SK-N-SH treated with all-trans-retinoic acid at 6 μM for 48 hours (cell line): ENCODE measurements at regions not wholly inside any gene's neighbourhood (a gene's known extent, or its start where the extent isn't known, plus 50 kb on each side); places are given as distances from the start of the nearest gene placed in this dataset.

Experiments
- ATAC-seq: fragments of 200-7000 bp; cut with Tn5 transposase; 3 replicates; pipeline ENCODE4 v1.9.1; 2020; ENCODE audit warnings: mild to moderate bottlenecking, moderate library complexity
- ARNTL ChIP-seq: fragments of 450-650 bp; formaldehyde crosslinking; IDR thresholded peaks from 2 replicates; pipeline ENCODE4 v1.5.0; 2020; ENCODE audit warnings: low read depth, mild to moderate bottlenecking, moderate library complexity, borderline replicate concordance
- BACH2 ChIP-seq: fragments of 250-450 bp; sonication (Bioruptor Pico); IDR thresholded peaks from 2 replicates; pipeline ENCODE4 v1.9.0; 2021; ENCODE audit warnings: mild to moderate bottlenecking, borderline replicate concordance
- CREB5 ChIP-seq: fragments of 250-450 bp; sonication (Bioruptor Pico); IDR thresholded peaks from 2 replicates; pipeline ENCODE4 v1.5.1; 2020; ENCODE audit warnings: low read depth, mild to moderate bottlenecking, moderate library complexity
- CSDC2 ChIP-seq: fragments of 250-450 bp; sonication (Bioruptor Pico); IDR thresholded peaks from 2 replicates; pipeline ENCODE4 v1.5.0; 2020; ENCODE audit warnings: mild to moderate bottlenecking, moderate library complexity
- CSRNP3 ChIP-seq: fragments of 250-450 bp; sonication (Bioruptor Pico); IDR thresholded peaks from 2 replicates; pipeline ENCODE4 v1.5.1; 2021; ENCODE audit warnings: mild to moderate bottlenecking, moderate library complexity
- ESRRG ChIP-seq: fragments of 250-450 bp; sonication (Bioruptor Pico); IDR thresholded peaks from 2 replicates; pipeline ENCODE4 v1.6.1; 2021; ENCODE audit warnings: mild to moderate bottlenecking
- GLIS3 ChIP-seq: fragments of 250-450 bp; sonication (Bioruptor Pico); IDR thresholded peaks from 2 replicates; pipeline ENCODE4 v1.5.0; 2020; ENCODE audit warnings: mild to moderate bottlenecking, moderate library complexity
- ISL1 ChIP-seq: fragments of 250-450 bp; sonication (Bioruptor Pico); IDR thresholded peaks from 2 replicates; pipeline ENCODE4 v2.1.2; 2022; ENCODE audit warnings: mild to moderate bottlenecking, moderate library complexity
- OSR1 ChIP-seq: fragments of 250-450 bp; sonication (Bioruptor Pico); IDR thresholded peaks from 2 replicates; pipeline ENCODE4 v1.8.0; 2022; ENCODE audit warnings: moderate library complexity, mild to moderate bottlenecking, inconsistent platforms
- PATZ1 ChIP-seq: fragments of 250-450 bp; sonication (Bioruptor Pico); IDR thresholded peaks from 2 replicates; pipeline ENCODE4 v1.8.0; 2020; ENCODE audit warnings: mild to moderate bottlenecking, moderate library complexity, borderline replicate concordance
- POU6F1 ChIP-seq: fragments of 250-450 bp; sonication (Bioruptor Pico); IDR thresholded peaks from 2 replicates; pipeline ENCODE4 v1.8.0; 2021; ENCODE audit warnings: low read depth, mild to moderate bottlenecking, moderate library complexity, borderline replicate concordance
- TCF4 ChIP-seq: fragments of 250-450 bp; sonication (Bioruptor Pico); IDR thresholded peaks from 2 replicates; pipeline ENCODE4 v1.8.0; 2021; ENCODE audit warnings: mild to moderate bottlenecking, moderate library complexity, borderline replicate concordance
- TOX ChIP-seq: fragments of 250-450 bp; sonication (Bioruptor Pico); IDR thresholded peaks from 2 replicates; pipeline ENCODE4 v1.8.0; 2021; ENCODE audit warnings: mild to moderate bottlenecking, moderate library complexity, borderline replicate concordance
- TSHZ2 ChIP-seq: fragments of 250-450 bp; sonication (Bioruptor Pico); IDR thresholded peaks from 2 replicates; pipeline ENCODE4 v1.5.0; 2020; ENCODE audit warnings: mild to moderate bottlenecking, moderate library complexity
- ZC3H10 ChIP-seq: fragments of 250-450 bp; sonication (Bioruptor Pico); IDR thresholded peaks from 2 replicates; pipeline ENCODE4 v1.5.1; 2021; ENCODE audit warnings: mild to moderate bottlenecking, moderate library complexity
- ZFP3 ChIP-seq: fragments of 250-450 bp; sonication (Bioruptor Pico); IDR thresholded peaks from 2 replicates; pipeline ENCODE4 v1.5.0; 2020; ENCODE audit warnings: mild to moderate bottlenecking, moderate library complexity
- ZFP30 ChIP-seq: fragments of 450-650 bp; formaldehyde crosslinking; IDR thresholded peaks from 2 replicates; pipeline ENCODE4 v1.5.0; 2022; ENCODE audit warnings: mild to moderate bottlenecking, moderate library complexity
- ZNF70 ChIP-seq: fragments of 450-650 bp; formaldehyde crosslinking; IDR thresholded peaks from 2 replicates; pipeline ENCODE4 v1.5.0; 2020; ENCODE audit warnings: mild to moderate bottlenecking, moderate library complexity
- ZNF8 ChIP-seq: fragments of 450-650 bp; formaldehyde crosslinking; IDR thresholded peaks from 2 replicates; pipeline ENCODE4 v1.5.0; 2020; ENCODE audit warnings: mild to moderate bottlenecking, moderate library complexity

- TF ChIP-seq ZFP30 (CRISPR knock-in tag) (no peak), GLIS3 (CRISPR knock-in tag) (no peak), ISL1 (no peak), CSRNP3 (CRISPR knock-in tag) (no peak), BACH2 (CRISPR knock-in tag) (no peak), ZNF70 (CRISPR knock-in tag) (no peak), TCF4 (CRISPR knock-in tag) (no peak), ZC3H10 (CRISPR knock-in tag) (no peak), TSHZ2 (CRISPR knock-in tag) (no peak), POU6F1 (CRISPR knock-in tag) (no peak), PATZ1 (CRISPR knock-in tag) (no peak)
- ATAC-seq: peak; percentile 98
These were observed 132.9 kb upstream of the NR3C1 start for GRCh38 chr5:143536364-143536763.

GRCh38 chr5:143534761-143535154, 131.3 kb upstream of the NR3C1 start:
- TF ChIP-seq ZC3H10 (CRISPR knock-in tag) (no peak), CREB5 (CRISPR knock-in tag) (no peak), ESRRG (no peak), ZNF70 (CRISPR knock-in tag) (no peak), BACH2 (CRISPR knock-in tag) (no peak), ZFP30 (CRISPR knock-in tag) (no peak), PATZ1 (CRISPR knock-in tag) (no peak), ZFP3 (CRISPR knock-in tag) (no peak), ZNF8 (CRISPR knock-in tag) (no peak), GLIS3 (CRISPR knock-in tag) (no peak), OSR1 (CRISPR knock-in tag) (no peak), ISL1 (no peak), ARNTL (CRISPR knock-in tag) (no peak), POU6F1 (CRISPR knock-in tag) (no peak), TOX (CRISPR knock-in tag) (no peak), CSRNP3 (CRISPR knock-in tag) (no peak), CSDC2 (CRISPR knock-in tag) (no peak)

More at GRCh38 chr5:143534761-143535154, 131.3 kb upstream of the NR3C1 start:
- no peak for ATAC-seq
